HCT116 (cell line): ENCODE measurements at regions not wholly inside any gene's neighbourhood (a gene's known extent, or its start where the extent isn't known, plus 50 kb on each side); places are given as distances from the start of the nearest gene placed in this dataset.

Experiments used
- CEBPB ChIP-seq: IDR thresholded peaks from 2 replicates; pipeline ENCODE4 v1.6.1; 2012; ENCODE audit warnings: low read depth
- EZH2 ChIP-seq: fragments of 200-600 bp; sonication (generic); IDR thresholded peaks from 2 replicates; pipeline ENCODE4 v1.6.1; 2017; ENCODE audit warnings: antibody characterized with exemption, mixed run types
- EZH2phosphoT487 ChIP-seq: fragments of 200-600 bp; IDR thresholded peaks from 2 replicates; pipeline ENCODE4 v1.6.1; 2018; ENCODE audit warnings: antibody characterized with exemption, borderline replicate concordance
- FOSL1 ChIP-seq: IDR thresholded peaks from 2 replicates; pipeline ENCODE4 v1.6.1; 2012; ENCODE audit warnings: low read depth
- JUND ChIP-seq: IDR thresholded peaks from 2 replicates; pipeline ENCODE4 v1.6.1; 2012
- POLR2A ChIP-seq: IDR thresholded peaks from 2 replicates; pipeline ENCODE4 v1.7.0; 2011; ENCODE audit warnings: borderline replicate concordance; ENCODE audit not compliant: insufficient read depth, insufficient read length; ENCODE audit errors: extremely low read depth
- POLR2AphosphoS5 ChIP-seq: IDR thresholded peaks from 2 replicates; pipeline ENCODE4 v1.6.1; 2011; ENCODE audit warnings: mild to moderate bottlenecking, low read depth, low read length, moderate library complexity
- RAD21 ChIP-seq: IDR thresholded peaks from 2 replicates; pipeline ENCODE4 v1.6.1; 2012; ENCODE audit warnings: low read depth, mild to moderate bottlenecking
- TCF7L2 ChIP-seq: IDR thresholded peaks from 2 replicates; pipeline ENCODE4 v1.7.0; 2011; ENCODE audit warnings: borderline replicate concordance, inconsistent platforms; ENCODE audit not compliant: insufficient read depth, insufficient read length; ENCODE audit errors: extremely low read depth
- ZNF274 ChIP-seq: fragments of 200-500 bp; sonication (Bioruptor generic); IDR thresholded peaks from 2 replicates; pipeline ENCODE4 v1.6.1; 2014; ENCODE audit warnings: mild to moderate bottlenecking, low read depth, low read length, inconsistent platforms
- TF ChIP-seq, protein P1 (sequence below): IDR thresholded peaks from 2 replicates; pipeline ENCODE4 v1.6.1; 2012
- TF ChIP-seq, protein P2 (sequence below), 3 experiments: fragments of 200-600 bp in 1 of 3; sonication (generic) in 1 of 3; IDR thresholded peaks in 2 of 3; conservative IDR thresholded peaks in 1 of 3; 2 replicates each; pipeline ENCODE4 v1.5.1; 2012 to 2017; ENCODE audit warnings: low read depth in 2 of 3, low read length in 2 of 3, antibody characterized with exemption in 1 of 3, borderline replicate concordance in 1 of 3, control low read depth in 1 of 3, mild to moderate bottlenecking in 1 of 3, mixed read lengths in 1 of 3, mixed run types in 1 of 3, moderate library complexity in 1 of 3; ENCODE audit not compliant: insufficient read depth in 1 of 3

DNA sequence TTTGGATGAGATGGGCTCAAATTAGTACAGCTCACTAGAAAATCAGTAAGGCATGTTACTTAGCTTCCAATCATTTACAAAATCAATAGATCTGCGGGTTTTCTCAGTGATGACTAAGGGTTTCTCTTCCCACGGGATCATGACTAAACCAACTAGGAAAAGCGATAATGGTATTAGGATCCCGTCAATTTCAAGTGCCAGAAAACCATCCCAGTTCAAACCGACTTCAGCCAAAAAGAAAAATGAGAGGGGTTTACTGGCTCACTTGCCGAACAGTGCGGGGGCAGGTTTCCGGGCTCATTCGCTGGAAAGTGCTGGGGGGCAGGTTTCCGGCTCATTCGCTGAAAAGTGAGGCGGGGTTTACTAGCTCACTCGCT is 62.1 kb upstream of the LYZL2 start:
- TF ChIP-seq, protein P1, sequence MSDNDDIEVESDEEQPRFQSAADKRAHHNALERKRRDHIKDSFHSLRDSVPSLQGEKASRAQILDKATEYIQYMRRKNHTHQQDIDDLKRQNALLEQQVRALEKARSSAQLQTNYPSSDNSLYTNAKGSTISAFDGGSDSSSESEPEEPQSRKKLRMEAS, result no peak
- TF ChIP-seq, protein P2, sequence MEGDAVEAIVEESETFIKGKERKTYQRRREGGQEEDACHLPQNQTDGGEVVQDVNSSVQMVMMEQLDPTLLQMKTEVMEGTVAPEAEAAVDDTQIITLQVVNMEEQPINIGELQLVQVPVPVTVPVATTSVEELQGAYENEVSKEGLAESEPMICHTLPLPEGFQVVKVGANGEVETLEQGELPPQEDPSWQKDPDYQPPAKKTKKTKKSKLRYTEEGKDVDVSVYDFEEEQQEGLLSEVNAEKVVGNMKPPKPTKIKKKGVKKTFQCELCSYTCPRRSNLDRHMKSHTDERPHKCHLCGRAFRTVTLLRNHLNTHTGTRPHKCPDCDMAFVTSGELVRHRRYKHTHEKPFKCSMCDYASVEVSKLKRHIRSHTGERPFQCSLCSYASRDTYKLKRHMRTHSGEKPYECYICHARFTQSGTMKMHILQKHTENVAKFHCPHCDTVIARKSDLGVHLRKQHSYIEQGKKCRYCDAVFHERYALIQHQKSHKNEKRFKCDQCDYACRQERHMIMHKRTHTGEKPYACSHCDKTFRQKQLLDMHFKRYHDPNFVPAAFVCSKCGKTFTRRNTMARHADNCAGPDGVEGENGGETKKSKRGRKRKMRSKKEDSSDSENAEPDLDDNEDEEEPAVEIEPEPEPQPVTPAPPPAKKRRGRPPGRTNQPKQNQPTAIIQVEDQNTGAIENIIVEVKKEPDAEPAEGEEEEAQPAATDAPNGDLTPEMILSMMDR (IDR thresholded peaks at IDR 0.05 in 2 of 3, conservative IDR thresholded peaks at IDR 0.05 in 1 of 3; ENCODE audit: borderline replicate concordance in 1 of 3, insufficient read depth in 1 of 3, low read depth in 2 of 3, low read length in 2 of 3), result no peak
- TF ChIP-seq CEBPB (no peak), POLR2A (no peak), EZH2phosphoT487 (no peak), EZH2 (no peak), FOSL1 (no peak), JUND (no peak), POLR2AphosphoS5 (no peak), TCF7L2 (no peak), ZNF274 (no peak), RAD21 (no peak)
